PC-3 (cell line): ENCODE measurements at regions not wholly inside any gene's neighbourhood (a gene's known extent, or its start where the extent isn't known, plus 50 kb on each side); places are given as distances from the start of the nearest gene placed in this dataset.

Experiments
- ATAC-seq: fragments of 200-7000 bp; cut with Tn5 transposase; 2 replicates; pipeline ENCODE4 v1.9.1; 2020; ENCODE audit warnings: mild to moderate bottlenecking, moderate library complexity
- BruUV-seq: library from RNA; stranded (reverse); fragments of 400-500 nt; replicated peaks from 2 replicates; lab custom pipeline; 2021; lab: Mats Ljungman, UMichigan
- CTCF ChIA-PET: fragments of 300-600 bp; sonication (Branson Sonifier 250); formaldehyde crosslinking; loops from one replicate; lab custom pipeline; 2022; ENCODE audit warnings: antibody characterized with exemption; lab: Charles Lee
- POLR2A ChIA-PET: fragments of 300-600 bp; sonication (Branson Sonifier 250); formaldehyde crosslinking; loops from one replicate; lab custom pipeline; 2022; ENCODE audit warnings: antibody characterized with exemption; ENCODE audit not compliant: unreplicated experiment; lab: Charles Lee
- DNase-seq: peaks from one replicate; pipeline ENCODE4 v3.0.0-alpha.2; 2015
- H2AFZ ChIP-seq: fragments of 300-600 bp; sonication (generic); 2 replicates; pipeline ENCODE4 v1.6.0; 2016; ENCODE audit warnings: antibody characterized with exemption, low read length
- H3F3A ChIP-seq: fragments of 300-600 bp; sonication (generic); one replicate; pipeline ENCODE4 v1.6.0; 2017; ENCODE audit warnings: antibody characterized with exemption, low read length, control low read depth, mild to moderate bottlenecking; ENCODE audit not compliant: unreplicated experiment
- H3K27ac ChIP-seq: fragments of 300-600 bp; sonication (generic); 2 replicates; pipeline ENCODE4 v1.5.1; 2016; ENCODE audit warnings: mild to moderate bottlenecking, low read length
- H3K27me3 ChIP-seq: fragments of 300-600 bp; sonication (generic); 2 replicates; pipeline ENCODE4 v1.6.1; 2016; ENCODE audit warnings: low read length, mixed read lengths
- H3K36me3 ChIP-seq: fragments of 300-600 bp; sonication (generic); 2 replicates; pipeline ENCODE4 v1.6.1; 2016; ENCODE audit warnings: low read depth, mixed run types, low read length, mixed read lengths
- H3K4me1 ChIP-seq: fragments of 300-600 bp; sonication (generic); 2 replicates; pipeline ENCODE4 v1.5.1; 2016; ENCODE audit warnings: low read length; ENCODE audit not compliant: insufficient read depth
- H3K4me2 ChIP-seq: fragments of 300-600 bp; sonication (generic); 2 replicates; pipeline ENCODE4 v1.6.0; 2016; ENCODE audit warnings: low read length
- H3K4me3 ChIP-seq: fragments of 300-600 bp; sonication (generic); 2 replicates; pipeline ENCODE4 v1.5.1; 2016; ENCODE audit warnings: mild to moderate bottlenecking, low read length, mixed read lengths
- H3K79me2 ChIP-seq: fragments of 300-600 bp; sonication (generic); 2 replicates; pipeline ENCODE4 v1.6.1; 2017; ENCODE audit warnings: low read length, mixed read lengths
- H3K9ac ChIP-seq: fragments of 300-600 bp; sonication (generic); 2 replicates; pipeline ENCODE4 v1.6.0; 2016; ENCODE audit warnings: mild to moderate bottlenecking, low read length
- H3K9me2 ChIP-seq: fragments of 300-600 bp; sonication (generic); replicated peaks from 2 replicates; pipeline ENCODE4 v1.6.1; 2016; ENCODE audit warnings: mixed run types, low read length, mixed read lengths
- H3K9me3 ChIP-seq: fragments of 300-600 bp; sonication (generic); 2 replicates; pipeline ENCODE4 v1.6.1; 2016; ENCODE audit warnings: low read length, mixed read lengths
- H4K20me1 ChIP-seq: fragments of 300-600 bp; sonication (generic); 2 replicates; pipeline ENCODE4 v1.6.1; 2016; ENCODE audit warnings: low read length, mixed read lengths
- EZH2 ChIP-seq: fragments of 300-600 bp; sonication (generic); IDR thresholded peaks from one replicate; pipeline ENCODE4 v1.6.1; 2017; ENCODE audit warnings: antibody characterized with exemption, mild to moderate bottlenecking, low read length; ENCODE audit not compliant: unreplicated experiment
- EZH2phosphoT487 ChIP-seq: fragments of 300-600 bp; sonication (generic); IDR thresholded peaks from 2 replicates; pipeline ENCODE4 v1.6.1; 2018; ENCODE audit warnings: mild to moderate bottlenecking, antibody characterized with exemption, low read length, borderline replicate concordance
- intact Hi-C: fragments of 100-400 bp; cut with micrococcal nuclease; formaldehyde crosslinking; loops from 2 replicates; pipeline ENCODE4 v1.9.0; 2023
- TF ChIP-seq, protein P1 (sequence below): fragments of 300-600 bp; sonication (generic); conservative IDR thresholded peaks from 2 replicates; pipeline ENCODE4 v1.5.1; 2017; ENCODE audit warnings: antibody characterized with exemption, low read depth, mild to moderate bottlenecking, low read length

DNA sequence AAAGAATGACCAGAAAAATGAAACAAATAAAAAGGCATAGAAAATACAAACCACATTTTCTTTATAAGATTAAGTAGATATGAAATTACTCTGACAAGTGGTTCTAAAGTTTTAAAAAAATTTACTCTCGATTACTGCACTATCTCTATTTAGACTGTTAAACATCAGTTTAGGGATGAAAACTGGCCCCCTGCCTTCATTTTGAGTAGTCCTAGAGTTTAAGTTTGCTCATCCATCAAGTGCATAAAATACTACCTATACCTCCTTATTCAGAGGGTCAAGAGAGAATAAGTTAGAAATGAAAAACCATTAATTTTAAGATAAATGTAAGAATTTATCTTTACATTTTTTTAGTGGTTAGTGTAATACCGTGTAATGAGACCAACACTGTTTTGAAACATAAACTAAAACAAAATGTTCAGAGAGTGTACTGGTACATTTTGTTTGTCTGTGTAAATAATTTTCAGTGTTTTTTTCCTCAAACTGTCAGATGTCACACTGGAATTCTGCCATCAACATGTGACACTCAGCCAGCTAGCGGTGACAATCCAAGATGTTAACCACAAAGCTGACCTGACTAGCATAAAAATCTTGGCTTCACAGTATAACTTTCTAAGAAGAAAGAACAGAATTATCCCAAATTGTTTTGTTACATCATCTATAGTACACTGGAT, 184.8 kb upstream of the PCDH20 start:
- no peak overlapping the region for H3K9ac ChIP-seq
- H3K9me3 ChIP-seq = no peaks in the 10 kb centered on the region
- no peaks in the 10 kb centered on the region for H3K36me3 ChIP-seq
- H3F3A ChIP-seq = no peaks in the 10 kb centered on the region
- ATAC-seq (no peak), DNase-seq (no peak)
- ChIA-PET CTCF (no interaction called here), POLR2A (no interaction called here)
- H3K4me1 ChIP-seq = no peaks in the 10 kb centered on the region
- intact Hi-C loops = no loop called here
- no peak overlapping the region for H3K27ac ChIP-seq
- no TSS peak for BruUV-seq
- H4K20me1 ChIP-seq = no peaks in the 10 kb centered on the region
- TF ChIP-seq, protein P1, sequence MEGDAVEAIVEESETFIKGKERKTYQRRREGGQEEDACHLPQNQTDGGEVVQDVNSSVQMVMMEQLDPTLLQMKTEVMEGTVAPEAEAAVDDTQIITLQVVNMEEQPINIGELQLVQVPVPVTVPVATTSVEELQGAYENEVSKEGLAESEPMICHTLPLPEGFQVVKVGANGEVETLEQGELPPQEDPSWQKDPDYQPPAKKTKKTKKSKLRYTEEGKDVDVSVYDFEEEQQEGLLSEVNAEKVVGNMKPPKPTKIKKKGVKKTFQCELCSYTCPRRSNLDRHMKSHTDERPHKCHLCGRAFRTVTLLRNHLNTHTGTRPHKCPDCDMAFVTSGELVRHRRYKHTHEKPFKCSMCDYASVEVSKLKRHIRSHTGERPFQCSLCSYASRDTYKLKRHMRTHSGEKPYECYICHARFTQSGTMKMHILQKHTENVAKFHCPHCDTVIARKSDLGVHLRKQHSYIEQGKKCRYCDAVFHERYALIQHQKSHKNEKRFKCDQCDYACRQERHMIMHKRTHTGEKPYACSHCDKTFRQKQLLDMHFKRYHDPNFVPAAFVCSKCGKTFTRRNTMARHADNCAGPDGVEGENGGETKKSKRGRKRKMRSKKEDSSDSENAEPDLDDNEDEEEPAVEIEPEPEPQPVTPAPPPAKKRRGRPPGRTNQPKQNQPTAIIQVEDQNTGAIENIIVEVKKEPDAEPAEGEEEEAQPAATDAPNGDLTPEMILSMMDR = no peak
- TF ChIP-seq EZH2phosphoT487 (no peak), EZH2 (no peak)
- no peaks in the 10 kb centered on the region for H3K79me2 ChIP-seq
- H2AFZ ChIP-seq = no peak overlapping the region
- no peak overlapping the region for H3K4me2 ChIP-seq
- no peaks in the 10 kb centered on the region for H3K27me3 ChIP-seq
- no peak overlapping the region for H3K4me3 ChIP-seq
- no peaks in the 10 kb centered on the region for H3K9me2 ChIP-seq

DNA sequence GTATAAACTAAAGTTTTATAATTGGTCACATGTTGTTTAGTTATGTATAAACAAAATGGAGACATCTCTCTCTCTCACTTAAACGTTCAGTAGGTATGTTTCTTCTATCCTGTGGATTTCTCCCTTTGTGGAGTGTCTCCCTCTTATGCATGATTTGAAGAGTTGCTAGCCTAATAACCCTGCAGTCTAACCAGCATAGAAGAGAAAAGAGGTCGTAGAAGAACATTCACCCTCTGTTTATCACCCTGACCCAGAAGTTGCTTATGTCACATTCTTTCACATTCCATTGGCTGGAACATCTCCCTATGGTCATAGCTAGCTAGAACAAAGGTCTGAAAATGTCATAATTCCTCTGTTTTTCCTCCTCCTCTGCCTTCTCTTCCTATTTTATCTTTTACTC, 176.8 kb upstream of the PCDH20 start:
- no peak for ATAC-seq
- CTCF ChIA-PET = no interaction called here
- H3K79me2 ChIP-seq = no peaks in the 10 kb centered on the region
- H3K4me1 ChIP-seq = no peaks in the 10 kb centered on the region
- H2AFZ ChIP-seq = no peak overlapping the region
- BruUV-seq = no TSS peak
- H3K27ac ChIP-seq = no peak overlapping the region
- DNase-seq = no peak
- no peak overlapping the region for H3K9ac ChIP-seq
- POLR2A ChIA-PET = no interaction called here
- no peaks in the 10 kb centered on the region for H3K9me2 ChIP-seq
- H3K4me2 ChIP-seq = no peak overlapping the region
- no peaks in the 10 kb centered on the region for H3F3A ChIP-seq
- no peaks in the 10 kb centered on the region for H4K20me1 ChIP-seq
- intact Hi-C loops = no loop called here
- no peaks in the 10 kb centered on the region for H3K36me3 ChIP-seq
- no peaks in the 10 kb centered on the region for H3K9me3 ChIP-seq
- no peak overlapping the region for H3K4me3 ChIP-seq
- TF ChIP-seq, protein P1 = no peak
- H3K27me3 ChIP-seq = no peaks in the 10 kb centered on the region

DNA sequence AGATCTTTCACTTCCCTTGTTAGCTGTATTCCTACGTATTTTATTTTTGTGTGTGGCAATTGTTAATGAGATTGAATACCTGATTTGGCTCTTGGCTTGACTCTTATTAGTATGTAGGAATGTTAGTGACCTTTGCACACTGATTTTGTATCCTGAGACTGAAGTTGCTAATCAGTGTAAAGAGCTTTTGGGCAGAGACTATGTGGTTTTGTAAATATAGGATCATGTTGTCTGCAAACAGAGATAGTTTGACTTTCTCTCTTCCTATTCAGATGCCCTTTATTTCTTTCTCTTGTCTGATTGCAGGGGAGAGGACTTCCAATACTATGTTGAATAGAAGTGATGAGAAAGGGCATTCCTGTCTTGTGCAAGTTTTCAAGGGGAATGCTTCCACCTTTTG, 160.3 kb upstream of the PCDH20 start:
- H3K27ac ChIP-seq = no peak overlapping the region
- DNase-seq (no peak), ATAC-seq (no peak)
- ChIA-PET POLR2A (no interaction called here), CTCF (no interaction called here)
- no peaks in the 10 kb centered on the region for H4K20me1 ChIP-seq
- H3K9me3 ChIP-seq = no peaks in the 10 kb centered on the region
- H3K4me3 ChIP-seq = no peak overlapping the region
- no peak overlapping the region for H3K9ac ChIP-seq
- H3K9me2 ChIP-seq = no peaks in the 10 kb centered on the region
- no peaks in the 10 kb centered on the region for H3K79me2 ChIP-seq
- no peaks in the 10 kb centered on the region for H3K27me3 ChIP-seq
- no peak for TF ChIP-seq EZH2phosphoT487
- no peak for TF ChIP-seq EZH2
- TF ChIP-seq, protein P1 = no peak
- no peaks in the 10 kb centered on the region for H3K4me1 ChIP-seq
- no peak overlapping the region for H3K4me2 ChIP-seq
- no peak overlapping the region for H2AFZ ChIP-seq
- no TSS peak for BruUV-seq
- H3K36me3 ChIP-seq = no peaks in the 10 kb centered on the region
- intact Hi-C loops = no loop called here
- H3F3A ChIP-seq = no peaks in the 10 kb centered on the region
